HG03135 (cell line): ENCODE measurements at regions not wholly inside any gene's neighbourhood (a gene's known extent, or its start where the extent isn't known, plus 50 kb on each side); places are given as distances from the start of the nearest gene placed in this dataset.
"Not testable (repeated sequence)": the region's sequence is repeated elsewhere in the genome, so short reads cannot be mapped to it uniquely, and the experiment has no call there.

Experiments used
- ATAC-seq: cut with Tn5 transposase; IDR thresholded peaks from one replicate; pipeline ENCODE4 v1.9.1; 2021; ENCODE audit warnings: mild to moderate bottlenecking, moderate library complexity; ENCODE audit not compliant: unreplicated experiment

DNA sequence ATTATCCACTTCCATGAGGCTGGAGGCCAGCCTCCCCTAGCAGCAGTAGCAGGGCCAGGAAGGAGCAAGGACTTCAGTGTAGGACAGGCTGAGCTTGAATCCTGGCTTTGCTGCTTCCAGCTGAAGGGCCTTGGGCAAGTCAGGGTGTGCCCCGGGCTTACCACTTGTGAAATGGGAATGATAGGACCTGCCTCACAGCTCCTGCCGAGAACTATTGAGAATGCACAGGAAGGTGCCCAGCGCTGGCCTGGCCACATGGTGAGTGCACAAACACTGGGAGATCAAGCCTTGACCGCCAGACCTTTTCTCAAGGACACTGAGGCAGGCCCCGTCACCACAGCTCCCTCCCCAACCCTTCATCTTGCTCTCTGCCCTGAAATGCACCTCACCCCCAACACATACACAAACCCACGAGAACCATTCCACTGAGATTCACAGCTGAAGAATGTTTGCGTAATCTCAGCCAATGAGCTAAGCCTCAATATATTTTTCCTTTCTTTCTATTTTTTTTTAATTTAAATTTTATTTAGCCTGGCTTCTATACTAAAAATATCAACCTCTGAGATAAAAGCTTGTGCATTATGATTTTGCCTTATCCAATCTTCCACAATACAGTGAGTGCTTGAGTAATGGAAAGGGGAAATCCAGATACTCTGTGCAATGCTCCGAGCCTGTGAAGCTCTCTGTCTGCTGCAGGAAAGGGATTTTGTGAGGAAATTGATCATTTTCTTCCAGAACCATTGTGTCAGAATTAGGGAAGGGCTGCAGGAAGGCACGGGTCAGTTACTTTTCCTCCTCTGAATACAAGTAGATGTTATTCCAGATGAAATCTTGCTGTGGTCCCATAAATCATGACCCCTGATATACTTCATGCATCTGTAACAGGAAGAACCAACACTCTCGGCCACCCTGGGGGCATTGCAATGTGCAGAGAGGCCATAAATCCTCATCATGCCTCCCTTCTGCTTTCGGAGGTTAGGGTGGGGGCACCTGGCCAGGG lies 193.9 kb downstream of the TLE3 start:
- ATAC-seq, result no peak

DNA sequence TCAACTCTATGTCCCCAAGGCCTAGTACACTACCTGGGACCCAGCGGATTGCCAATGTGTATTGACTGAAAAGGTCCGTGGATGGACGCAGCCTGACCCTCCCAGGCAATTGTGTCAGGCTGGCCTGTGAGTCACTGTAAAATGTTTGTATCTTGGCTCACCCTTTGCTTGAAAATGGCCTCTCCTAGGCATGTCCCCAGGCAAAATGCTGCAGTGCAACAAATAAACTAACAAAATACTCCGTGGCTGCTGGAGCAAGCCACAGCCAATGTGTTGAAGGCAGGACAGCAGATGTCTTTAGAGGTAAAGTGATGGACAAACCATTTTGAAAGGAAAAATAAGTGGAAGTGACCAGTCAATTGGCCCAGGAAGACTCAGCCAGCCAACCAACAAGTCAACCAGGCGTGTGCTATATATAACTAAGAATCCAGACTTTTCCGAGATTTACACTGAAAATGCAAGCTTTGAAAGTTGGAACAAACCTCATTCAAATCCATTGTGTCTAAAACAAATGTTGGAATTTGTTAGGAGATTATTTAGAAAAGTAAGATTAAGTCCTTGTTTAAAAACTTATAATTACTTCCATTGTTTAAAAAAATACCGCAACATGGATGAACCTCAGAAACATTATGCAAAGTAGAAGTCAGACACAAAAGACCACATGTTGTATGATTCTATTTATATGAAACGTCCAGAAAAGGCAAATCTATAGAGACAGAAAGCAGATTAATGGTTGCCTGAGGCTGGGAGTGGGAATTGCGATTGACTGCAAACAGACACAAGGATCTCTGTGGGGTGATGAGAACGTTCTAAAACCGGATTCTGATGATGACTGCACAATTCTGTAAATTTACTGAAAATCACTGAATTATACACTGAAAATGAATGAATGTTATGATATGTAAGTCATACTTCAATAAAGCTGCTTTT lies 191.2 kb downstream of the TLE3 start:
- no peak for ATAC-seq

DNA sequence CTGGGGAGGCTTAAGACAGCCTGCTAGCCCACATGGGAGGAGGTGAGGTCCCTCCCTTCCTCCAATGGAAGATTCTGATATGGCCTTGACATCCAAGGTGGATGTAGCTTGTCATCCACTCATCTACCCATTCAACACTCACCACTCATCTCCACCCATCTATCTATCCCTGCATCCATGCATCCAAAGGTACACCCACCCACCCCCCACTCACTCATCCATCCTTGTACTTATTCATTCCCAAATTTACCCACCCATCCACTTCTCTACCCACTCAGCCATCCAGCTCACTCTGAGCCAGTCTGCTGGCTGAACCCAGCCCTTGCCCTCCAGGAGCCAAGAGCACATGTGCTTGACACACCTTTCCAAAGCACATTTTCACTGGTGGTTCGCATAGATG lies 189.7 kb downstream of the TLE3 start:
- ATAC-seq, result no peak

DNA sequence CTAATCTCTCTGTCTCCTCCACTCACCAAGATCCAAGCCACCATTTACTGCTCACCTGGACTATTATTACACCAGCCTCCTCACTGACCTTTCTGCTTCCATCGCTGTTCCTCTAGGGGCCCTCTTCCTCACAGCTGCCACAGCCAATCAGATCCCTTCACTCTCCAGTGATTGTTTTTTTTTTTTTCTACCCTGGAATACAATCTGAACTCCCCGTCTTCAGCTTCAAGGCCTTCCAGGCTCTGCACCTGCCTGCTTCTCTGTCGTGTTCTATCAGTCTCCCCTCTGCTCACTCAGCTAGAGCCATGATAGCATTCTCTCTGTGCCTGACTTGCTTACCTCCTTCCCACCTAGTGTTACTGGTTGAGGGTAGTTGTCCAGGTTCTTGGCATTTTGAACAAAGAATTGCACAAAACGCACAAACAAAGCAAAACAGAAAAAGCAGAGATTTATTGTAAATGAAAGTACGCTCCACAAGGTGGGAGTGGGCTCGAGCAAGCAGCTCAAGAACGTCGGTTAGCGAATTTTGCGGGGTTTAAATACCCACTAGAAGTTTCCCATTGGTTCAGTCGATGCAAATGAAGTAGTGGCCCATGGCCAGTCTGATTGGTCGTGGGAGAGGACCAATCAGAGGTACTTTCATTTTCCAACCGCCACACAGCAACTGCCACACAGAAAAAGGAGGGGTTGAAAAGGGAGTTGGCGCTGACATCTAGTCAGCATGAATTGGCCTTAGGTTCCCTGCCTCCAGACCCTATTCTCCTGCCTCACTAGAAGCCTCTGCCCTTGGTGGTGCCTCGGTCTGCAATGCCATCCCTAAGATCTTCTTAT lies 188.9 kb downstream of the TLE3 start:
- ATAC-seq, result no peak

DNA sequence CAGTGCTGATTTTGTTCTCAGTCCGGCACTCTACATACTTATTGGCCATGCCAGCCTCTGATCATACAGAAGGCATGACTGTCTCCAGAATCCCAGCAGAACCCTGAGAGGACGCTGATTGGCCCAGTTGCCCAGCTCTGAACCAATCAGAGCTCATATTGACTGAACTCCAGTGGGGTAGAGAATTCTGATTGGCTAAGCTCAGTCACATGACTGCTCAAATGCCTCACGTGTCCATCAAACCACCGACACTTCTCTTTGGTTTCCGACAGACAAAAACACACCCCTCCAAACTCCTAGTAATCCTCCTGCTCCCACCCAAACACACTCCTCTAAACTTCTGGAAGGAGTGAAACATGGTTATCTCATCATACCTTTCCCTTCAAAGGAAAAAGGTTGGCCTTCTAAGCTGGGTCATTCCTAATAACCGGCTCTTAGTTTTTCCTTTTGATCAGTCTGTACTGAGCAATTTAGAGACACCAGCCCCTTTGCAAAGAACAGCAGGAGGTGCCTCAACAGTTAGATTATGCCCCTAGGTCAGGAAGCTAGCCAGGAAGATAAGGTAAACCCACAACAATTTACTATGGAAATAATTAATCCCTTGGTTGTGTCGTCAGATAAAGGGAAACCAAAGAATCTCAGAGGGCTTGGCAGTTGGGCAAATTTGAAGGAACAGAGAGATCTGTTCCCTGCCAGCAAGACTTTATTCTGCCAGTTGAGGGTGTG lies 187.8 kb downstream of the TLE3 start:
- no peak for ATAC-seq

DNA sequence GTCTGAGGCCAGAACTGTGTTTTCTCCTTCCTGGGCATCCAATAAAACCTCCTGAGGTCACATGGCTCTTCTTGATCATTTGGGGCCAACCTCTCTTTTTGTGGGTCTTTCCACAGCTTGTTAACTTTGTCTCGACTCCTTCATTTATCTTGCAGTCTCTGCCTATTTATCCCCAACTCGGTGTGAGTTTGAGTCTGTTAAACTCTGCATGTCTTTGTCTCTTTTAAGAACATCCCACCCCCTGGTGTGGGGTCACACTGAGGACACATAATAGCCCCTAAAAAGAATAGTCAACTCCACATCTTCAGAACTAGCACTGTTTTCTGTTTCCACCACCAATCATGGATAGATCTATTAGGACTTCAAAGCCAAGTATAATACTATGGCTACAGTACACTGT lies 187.2 kb downstream of the TLE3 start:
- no peak for ATAC-seq

DNA sequence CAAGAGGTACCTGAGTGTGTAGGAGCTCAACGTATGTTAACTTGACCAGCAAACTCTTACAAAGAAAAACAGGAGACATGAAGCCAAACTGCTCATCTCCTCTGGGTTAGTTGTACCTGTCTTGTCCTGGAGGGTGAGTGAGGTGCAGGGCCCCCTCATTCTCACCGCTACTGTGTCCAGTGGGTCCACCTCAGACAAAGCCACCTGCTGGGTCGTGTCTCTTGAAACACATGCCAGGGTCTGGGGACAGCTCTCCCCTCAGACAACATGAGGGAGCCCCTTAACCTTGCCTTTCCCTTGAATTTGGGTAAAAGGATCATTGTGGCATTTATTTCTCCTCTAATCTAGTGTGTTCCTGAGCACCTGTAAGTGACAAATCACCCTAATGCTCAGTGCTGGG lies 185.6 kb downstream of the TLE3 start:
- no peak for ATAC-seq

DNA sequence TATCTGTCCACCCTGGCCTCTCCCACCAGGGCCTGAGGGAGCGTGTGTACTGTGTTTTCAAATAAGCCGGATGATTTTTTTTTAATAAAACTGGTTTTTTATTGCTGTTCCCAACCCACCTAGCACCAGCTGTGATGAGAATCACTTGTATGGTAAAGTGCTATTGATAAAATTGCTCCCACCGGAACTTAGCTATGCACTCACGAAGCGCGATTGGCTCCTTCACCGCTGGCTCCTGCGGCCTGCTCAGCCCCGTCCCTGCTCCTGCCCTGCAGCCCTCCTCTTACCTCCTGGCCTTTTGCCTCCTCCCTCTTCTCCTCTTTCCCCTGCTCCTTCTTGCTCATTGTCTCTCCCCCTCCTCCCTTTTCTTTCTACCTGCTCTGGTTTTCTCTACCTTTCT lies 183.7 kb downstream of the TLE3 start:
- ATAC-seq, result no peak

DNA sequence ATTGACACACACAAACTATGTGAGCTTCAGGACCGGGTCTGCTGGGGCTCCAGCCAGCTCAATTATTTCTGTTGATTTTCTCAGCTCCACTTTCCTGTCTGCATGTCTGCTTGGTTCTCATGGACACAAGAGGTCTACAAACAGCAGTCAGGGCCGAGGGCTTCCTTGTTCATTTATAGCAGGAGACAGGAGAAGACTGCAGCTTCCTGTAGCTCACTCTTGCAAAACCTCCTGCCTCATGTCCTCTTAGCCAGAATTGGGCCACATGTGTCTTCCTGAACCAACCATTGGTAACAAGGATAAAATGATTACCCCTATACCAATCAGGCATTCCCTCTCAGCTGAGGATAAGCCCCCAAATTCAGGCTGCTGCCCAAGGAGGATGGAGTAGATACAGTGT lies 182.8 kb downstream of the TLE3 start:
- no peak for ATAC-seq

DNA sequence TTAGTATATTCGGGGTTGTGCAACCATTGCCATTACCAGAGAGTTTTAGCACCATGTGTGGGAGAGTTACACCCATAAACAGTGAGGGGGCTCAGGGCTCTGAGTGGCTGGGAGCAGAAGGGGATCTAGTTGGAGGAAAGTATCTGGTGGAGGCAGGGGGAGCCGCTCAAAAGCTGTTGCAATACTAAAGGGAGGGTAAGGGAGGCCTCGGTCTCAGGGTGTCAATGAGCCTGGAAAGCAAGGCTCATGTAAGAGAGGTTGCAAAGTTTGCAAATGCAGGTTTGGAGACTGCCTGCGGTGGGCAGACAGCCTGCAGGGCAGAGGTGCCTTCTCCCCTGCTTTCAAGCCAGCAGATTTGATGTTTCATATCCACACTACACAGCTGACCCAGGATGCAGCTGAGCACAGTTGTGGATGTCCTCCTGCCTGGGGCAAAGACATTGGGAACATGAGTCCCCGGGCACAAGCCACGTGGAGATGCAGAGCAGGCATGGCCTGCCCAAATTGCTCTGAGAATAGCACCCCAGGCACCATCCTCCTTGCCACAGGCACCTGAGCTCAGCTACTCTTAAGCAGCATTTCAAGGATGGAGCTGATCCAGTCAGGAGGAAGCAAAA lies 181.4 kb downstream of the TLE3 start:
- ATAC-seq, result no peak

DNA sequence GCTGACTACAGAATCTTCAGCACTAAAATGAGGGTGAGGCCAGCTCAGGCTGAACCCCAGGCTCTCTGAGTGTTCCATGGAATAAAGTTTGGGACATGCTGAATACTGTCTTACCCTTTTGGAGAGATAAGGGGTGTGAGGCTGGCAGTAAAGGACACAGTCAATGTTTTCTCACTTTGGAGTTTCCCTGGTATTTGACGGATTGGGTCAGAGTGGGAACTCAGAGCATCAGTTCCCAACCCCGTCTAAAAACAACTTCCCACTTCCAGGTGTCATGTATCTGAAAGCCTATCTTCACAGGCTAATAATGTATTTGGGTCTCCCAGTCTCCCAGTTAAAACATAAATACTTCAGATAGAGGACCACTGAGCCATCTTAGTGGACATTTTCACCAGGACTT lies 180.7 kb downstream of the TLE3 start:
- no peak for ATAC-seq

DNA sequence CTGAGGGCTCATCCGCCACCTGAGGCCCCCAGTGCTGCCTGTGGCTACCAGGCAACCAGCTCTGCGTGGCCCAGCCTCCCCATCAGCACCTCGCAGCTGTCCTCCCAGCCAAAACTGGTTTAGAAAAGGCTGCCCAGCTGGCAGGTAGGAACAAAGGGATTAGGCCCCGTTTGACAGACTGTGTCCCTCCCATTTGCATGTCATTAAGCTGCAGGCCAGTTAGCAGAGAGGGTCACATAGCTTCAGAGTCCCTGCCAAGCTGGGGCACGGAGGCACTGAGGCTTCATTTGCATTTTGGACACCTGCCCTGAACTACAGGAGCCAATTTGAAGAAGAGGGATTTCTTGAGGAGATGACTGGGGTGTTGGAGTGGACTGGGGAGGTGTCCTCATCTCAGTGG lies 177.9 kb downstream of the TLE3 start:
- no peak for ATAC-seq

DNA sequence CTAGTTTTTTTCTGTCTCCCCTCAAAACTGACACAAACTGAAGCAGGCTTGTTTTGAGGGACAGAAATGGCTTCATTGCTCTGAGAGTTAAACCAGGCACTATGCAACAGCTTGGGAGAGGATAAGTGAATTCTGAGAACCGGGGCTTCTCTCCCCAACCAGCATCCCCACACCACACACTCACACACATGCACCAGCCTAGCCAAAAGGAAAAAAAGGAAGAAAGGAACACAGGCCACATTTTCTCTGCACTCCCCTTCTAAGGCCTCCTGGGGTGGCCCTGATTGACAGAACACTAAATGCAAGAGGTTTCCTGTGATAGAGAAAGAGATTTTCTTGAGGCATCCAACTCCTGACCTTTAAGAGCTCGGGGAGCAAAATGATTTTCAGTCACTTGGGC lies 177.5 kb downstream of the TLE3 start:
- ATAC-seq, result no peak

DNA sequence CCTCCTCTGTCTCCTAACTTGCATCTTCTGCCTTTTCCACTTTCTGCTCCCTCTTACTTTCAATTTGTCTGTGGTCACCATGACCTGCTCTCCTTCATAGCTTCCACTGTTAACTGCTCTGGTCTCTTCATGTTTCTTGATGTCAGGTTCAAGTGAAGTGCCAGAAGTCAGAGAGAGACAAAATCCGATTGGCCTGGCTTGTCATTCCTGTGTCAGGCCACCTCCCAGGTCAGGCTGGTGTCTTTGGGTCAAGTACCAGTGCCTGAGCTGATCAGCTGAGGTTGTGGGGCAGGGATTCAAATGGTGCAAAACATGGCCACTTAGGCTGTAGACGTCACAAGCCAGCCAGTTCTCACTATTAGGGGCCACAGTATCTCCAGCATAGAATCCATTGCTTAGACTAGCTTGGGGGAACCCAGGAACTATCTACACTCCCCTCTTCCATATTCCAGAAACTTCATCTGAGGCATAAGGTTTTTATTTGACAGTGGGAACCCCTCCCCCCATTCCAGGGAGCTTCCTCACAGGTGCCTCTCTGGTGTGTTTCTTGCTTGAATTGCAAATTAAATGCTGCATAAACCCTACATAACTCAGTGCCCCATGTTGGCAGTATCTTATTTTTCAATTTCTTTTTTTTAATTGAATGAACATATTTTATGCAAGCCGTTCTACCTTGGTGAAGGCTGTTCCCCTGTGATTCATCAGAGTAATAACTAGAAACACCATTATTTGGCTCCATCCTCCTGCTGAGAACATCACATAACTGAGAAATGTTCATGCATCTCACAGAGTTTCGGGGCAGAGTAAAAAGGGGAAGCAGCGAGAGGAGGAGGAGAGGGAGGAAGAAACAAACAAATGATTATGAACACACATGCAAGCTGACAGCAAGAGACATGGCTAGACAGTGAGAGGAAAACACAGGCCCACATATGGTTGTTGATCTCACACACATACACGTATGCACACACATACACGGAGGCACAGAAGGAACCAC lies 175.8 kb downstream of the TLE3 start:
- ATAC-seq, result no peak

DNA sequence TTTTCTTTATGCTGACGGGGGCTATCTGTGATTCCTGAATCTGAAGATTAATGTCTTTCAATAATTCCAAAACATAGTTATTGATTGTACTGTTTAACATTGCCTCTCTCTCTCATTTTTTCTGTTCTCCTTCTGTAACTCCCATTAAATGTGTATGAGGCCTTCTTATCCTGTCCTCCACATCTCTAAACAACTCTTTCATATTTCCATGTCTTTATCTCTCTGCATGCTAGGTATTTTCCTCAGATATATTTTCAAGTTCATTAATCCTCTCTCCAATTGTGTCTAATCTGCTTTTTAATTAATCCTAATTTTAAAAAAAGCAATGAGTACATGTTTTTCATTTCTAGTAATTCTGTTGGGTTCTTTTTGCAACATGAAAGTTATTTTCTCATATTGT lies 173.2 kb downstream of the TLE3 start:
- ATAC-seq, result no peak

DNA sequence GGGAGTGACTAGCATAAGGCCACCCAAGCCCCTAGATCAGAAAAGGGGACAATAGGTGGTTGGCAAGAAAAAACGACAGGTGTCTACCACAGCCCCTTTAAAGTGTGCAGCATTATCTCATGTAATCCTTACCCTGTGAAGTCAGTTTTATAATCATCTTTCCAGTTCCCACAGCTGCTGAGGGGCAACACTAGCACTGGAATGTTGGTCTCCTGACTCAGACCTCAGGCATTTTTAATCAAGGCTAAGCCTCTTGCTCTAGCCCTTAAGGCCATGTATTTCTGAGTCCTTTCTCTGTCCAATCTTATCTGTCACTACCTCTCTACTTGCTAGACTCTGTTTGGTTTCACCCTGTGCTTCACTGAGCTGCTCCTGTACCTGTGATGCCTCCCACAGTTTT lies 171.7 kb downstream of the TLE3 start:
- no peak for ATAC-seq

DNA sequence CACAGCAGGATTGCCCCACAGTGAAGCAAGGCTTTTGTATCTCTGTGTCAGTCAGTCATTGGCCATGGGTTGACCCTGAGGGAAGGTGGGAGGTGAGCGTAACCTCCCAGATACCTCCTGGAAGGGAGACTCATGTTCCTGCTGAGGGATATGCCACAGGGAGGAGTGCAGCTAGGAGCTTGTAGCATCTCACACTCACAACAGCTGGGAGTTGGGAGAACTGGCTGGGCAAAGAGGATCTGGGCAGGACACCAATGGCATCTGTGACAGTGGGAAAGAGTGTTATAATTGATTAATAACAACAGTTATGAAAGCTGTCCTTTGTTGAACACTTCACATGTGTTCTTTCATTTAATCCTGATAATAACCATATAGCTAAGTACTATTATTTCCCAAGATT lies 171.0 kb downstream of the TLE3 start:
- ATAC-seq, result no peak

DNA sequence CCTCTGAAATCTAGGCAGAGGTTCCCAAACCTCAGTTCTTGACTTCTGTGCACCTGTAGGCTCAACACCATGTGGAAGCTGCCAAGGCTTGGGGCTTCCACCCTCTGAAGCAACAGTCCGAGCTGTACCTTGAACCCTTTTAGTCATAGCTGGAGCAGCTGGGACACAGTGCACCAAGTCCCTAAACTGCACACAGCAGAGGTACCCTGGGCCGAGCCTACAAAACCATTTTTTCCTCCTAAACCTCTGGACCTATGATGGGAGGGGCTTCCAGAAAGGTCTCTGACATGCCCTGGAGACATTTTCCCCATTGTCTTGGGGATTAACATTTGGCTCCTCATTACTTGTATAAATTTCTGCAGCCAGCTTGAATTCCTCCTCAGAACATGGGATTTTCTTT lies 168.8 kb downstream of the TLE3 start:
- ATAC-seq, result not testable (repeated sequence)
